Heart left ventricle (tissue), 13 donors: ENCODE measurements at regions not wholly inside any gene's neighbourhood (a gene's known extent, or its start where the extent isn't known, plus 50 kb on each side); places are given as distances from the start of the nearest gene placed in this dataset.

Experiments
- CTCF ChIP-seq, 12 donors: fragments of 200-600 bp; sonication (generic) in 4 of 12; IDR thresholded peaks; one replicate each; pipeline versions ENCODE4 v1.5.0 to v1.8.0; 2018 to 2022; ENCODE audit warnings: antibody characterized with exemption in 12 of 12, mild to moderate bottlenecking in 5 of 12
- POLR2A ChIP-seq, 2 donors: fragments of 450-650 bp; IDR thresholded peaks; one replicate each; pipeline ENCODE4 v1.6.1; 2017; ENCODE audit warnings: antibody characterized with exemption in 2 of 2, mild to moderate bottlenecking in 2 of 2, moderate library complexity in 2 of 2
- donor health status: ischemic (EF 13 %, LVEDD 7.1; RV severe dilation, severe dysfunction).
- donor health status: DM: no; HTN: yes; CAD: no.
- donor health status: DM: no; HTN: no; CAD: no.
- donor health status: ischemic (EF 25% LVEDD 6.9; RV normal size, moderate dysfunction).
- donor health status: ischemic (EF 25% LVEDD 5.7; RV mildly dilated, moderate dysfunction).
- donor health status: ischemic (EF 35%, LVEDD 5.7; RV mildly dilated, moderate dysfunction).
- donor health status: nonischemic (EF 11% LVEDD 7.7; RV severe dilation, severe dysfunction).
- donor health status: DM: yes; HTN: yes; CAD: no.
- donor health status: PGD.
- donor health status: ischemic (EF 29% LVEDD 5.4; RV normal size, mild dysfunction).
- donor health status: nonischemic (EF 23%, LVEDD 6.1; RV moderate dilation, normal function).

GRCh38 chr18:68172842-68173549, 541.9 kb downstream of the TMX3 start:
- TF ChIP-seq CTCF (IDR thresholded peaks at IDR 0.05) (no peak), POLR2A (IDR thresholded peaks at IDR 0.05) (no peak)
